Keratinocyte (primary cell): ENCODE measurements at regions not wholly inside any gene's neighbourhood (a gene's known extent, or its start where the extent isn't known, plus 50 kb on each side); places are given as distances from the start of the nearest gene placed in this dataset.

Experiments used
- DNase-seq: peaks from one replicate; pipeline ENCODE4 v3.0.0-alpha.2; 2011; ENCODE audit warnings: low read depth, missing footprints, low spot score
- FAIRE-seq: peaks from 2 replicates; lab custom pipeline; 2011; peaks lifted over from hg19 to GRCh38; lab: Jason Lieb, UNC
- H2AFZ ChIP-seq: 2 replicates; pipeline ENCODE4 v1.6.0; 2012; ENCODE audit warnings: low read length, control low read depth, inconsistent platforms; ENCODE audit not compliant: control insufficient read depth
- H3K27ac ChIP-seq: 2 replicates; pipeline ENCODE4 v1.5.1; 2011; ENCODE audit warnings: low read length; ENCODE audit not compliant: control insufficient read depth, insufficient read depth
- H3K27me3 ChIP-seq: 3 replicates; pipeline ENCODE4 v1.6.0; 2011; ENCODE audit warnings: low read length; ENCODE audit not compliant: control insufficient read depth, insufficient read depth; ENCODE audit errors: extremely low read depth
- H3K36me3 ChIP-seq, 2 experiments: 2 replicates in 1 of 2; 3 replicates in 1 of 2; pipeline ENCODE4 v1.5.1; 2011; ENCODE audit warnings: low read length in 2 of 2, mild to moderate bottlenecking in 1 of 2; ENCODE audit not compliant: control insufficient read depth in 2 of 2, insufficient read depth in 2 of 2; ENCODE audit errors: extremely low read depth in 1 of 2
- H3K4me1 ChIP-seq: 3 replicates; pipeline ENCODE4 v1.5.1; 2011; ENCODE audit warnings: low read length; ENCODE audit not compliant: control insufficient read depth, insufficient read depth; ENCODE audit errors: extremely low read depth
- H3K4me2 ChIP-seq: 3 replicates; pipeline ENCODE4 v1.6.0; 2011; ENCODE audit warnings: low read depth, low read length; ENCODE audit not compliant: control insufficient read depth, insufficient read depth; ENCODE audit errors: extremely low read depth
- H3K4me3 ChIP-seq, 3 experiments: fragments of 200-600 bp in 1 of 3; sonication (generic) in 1 of 3; 2 replicates in 2 of 3; 3 replicates in 1 of 3; pipeline ENCODE4 v1.5.1; 2011 to 2016; ENCODE audit warnings: low read length in 3 of 3, mild to moderate bottlenecking in 3 of 3, control low read depth in 2 of 3, inconsistent platforms in 1 of 3, low read depth in 1 of 3, mixed read lengths in 1 of 3, mixed run types in 1 of 3, moderate library complexity in 1 of 3; ENCODE audit not compliant: control insufficient read depth in 2 of 3, insufficient read depth in 2 of 3; ENCODE audit errors: extremely low read depth in 1 of 3
- H3K79me2 ChIP-seq: 2 replicates; pipeline ENCODE4 v1.6.0; 2012; ENCODE audit warnings: low read length; ENCODE audit not compliant: control insufficient read depth, insufficient read depth
- H3K9ac ChIP-seq: 3 replicates; pipeline ENCODE4 v1.6.0; 2011; ENCODE audit warnings: low read length; ENCODE audit not compliant: control insufficient read depth, insufficient read depth; ENCODE audit errors: extremely low read depth
- H3K9me1 ChIP-seq: 3 replicates; pipeline ENCODE4 v1.6.0; 2011; ENCODE audit warnings: low read length; ENCODE audit not compliant: control insufficient read depth, insufficient read depth; ENCODE audit errors: extremely low read depth
- H3K9me3 ChIP-seq: 2 replicates; pipeline ENCODE4 v1.5.1; 2012; ENCODE audit warnings: low read depth, low read length; ENCODE audit not compliant: control insufficient read depth
- H4K20me1 ChIP-seq: 3 replicates; pipeline ENCODE4 v1.6.0; 2011; ENCODE audit warnings: low read length; ENCODE audit not compliant: control insufficient read depth, insufficient read depth; ENCODE audit errors: extremely low read depth
- CTCF ChIP-seq, 3 experiments: IDR thresholded peaks in 1 of 3; conservative IDR thresholded peaks in 1 of 3; optimal IDR thresholded peaks in 1 of 3; 2 replicates in 2 of 3; 3 replicates in 1 of 3; pipeline versions ENCODE3 to v1.5.1; 2011; ENCODE audit warnings: low read length in 3 of 3, mild to moderate bottlenecking in 3 of 3, moderate library complexity in 2 of 3, control low read depth in 1 of 3, inconsistent platforms in 1 of 3; ENCODE audit not compliant: insufficient read depth in 2 of 3; ENCODE audit errors: extremely low read depth in 1 of 3
- EZH2 ChIP-seq: IDR thresholded peaks from one replicate; pipeline ENCODE4 v1.6.1; 2012; ENCODE audit warnings: inconsistent platforms, mild to moderate bottlenecking, low read length, moderate library complexity
- dilution Hi-C: fragments of 300-500 bp; cut with MboI; formaldehyde crosslinking; loops from one replicate; pipeline ENCODE4 v1.7.0; 2020; ENCODE audit warnings: low sequenced_read_pairs; ENCODE audit not compliant: extremely low pct_ligation_motif_present

GRCh38 chr2:65522922-65523321 is 90.5 kb upstream of the SPRED2 start:
- H3K9me1 ChIP-seq, result no peaks in the 10 kb centered on the region

GRCh38 chr2:65518751-65519150 is 86.4 kb upstream of the SPRED2 start:
- Histone ChIP-seq H3K4me3 (no peak overlapping the region), H3K9ac (no peak overlapping the region)
- DNase-seq, result no peak

More at GRCh38 chr2:65522922-65523321, 90.5 kb upstream of the SPRED2 start:
- H3K9me3 ChIP-seq, result no peaks in the 10 kb centered on the region
- FAIRE-seq (no peak), DNase-seq (no peak)
- TF ChIP-seq CTCF (optimal IDR thresholded peaks at IDR 0.05 in 1 of 3, IDR thresholded peaks at IDR 0.05 in 1 of 3, conservative IDR thresholded peaks at IDR 0.05 in 1 of 3; ENCODE audit: extremely low read depth in 1 of 3, insufficient read depth in 2 of 3, low read length in 3 of 3) (no peak), EZH2 (no peak)
- H3K9ac ChIP-seq, result no peak overlapping the region
- H3K4me3 ChIP-seq, result no peak overlapping the region
- H3K79me2 ChIP-seq, result no peaks in the 10 kb centered on the region
- no peak overlapping the region for H2AFZ ChIP-seq
- no peaks in the 10 kb centered on the region for H4K20me1 ChIP-seq
- dilution Hi-C loops, result no loop called here
- H3K4me2 ChIP-seq, result no peak overlapping the region
- H3K27ac ChIP-seq, result no peak overlapping the region
- no peaks in the 10 kb centered on the region for H3K4me1 ChIP-seq
- H3K36me3 ChIP-seq, result no peaks in the 10 kb centered on the region
- H3K27me3 ChIP-seq, result no peaks in the 10 kb centered on the region

More at GRCh38 chr2:65518751-65519150, 86.4 kb upstream of the SPRED2 start:
- dilution Hi-C loops, result no loop called here
- no peak overlapping the region for H3K27ac ChIP-seq
- H3K36me3 ChIP-seq, result no peaks in the 10 kb centered on the region
- TF ChIP-seq EZH2, result no peak
- no peak for TF ChIP-seq CTCF (optimal IDR thresholded peaks at IDR 0.05 in 1 of 3, IDR thresholded peaks at IDR 0.05 in 1 of 3, conservative IDR thresholded peaks at IDR 0.05 in 1 of 3; ENCODE audit: extremely low read depth in 1 of 3, insufficient read depth in 2 of 3, low read length in 3 of 3)
- no peak overlapping the region for H2AFZ ChIP-seq
- H3K9me3 ChIP-seq, result no peaks in the 10 kb centered on the region
- no peak overlapping the region for H3K4me2 ChIP-seq
- H3K79me2 ChIP-seq, result no peaks in the 10 kb centered on the region
- peaks cover 4% of the 10 kb centered on the region for H3K4me1 ChIP-seq
- no peaks in the 10 kb centered on the region for H3K27me3 ChIP-seq
- no peaks in the 10 kb centered on the region for H4K20me1 ChIP-seq
- FAIRE-seq, result no peak
- H3K9me1 ChIP-seq, result no peaks in the 10 kb centered on the region
